SKM-1 treated with dmso at 0.1 percent for 144 hours (cell line): ENCODE measurements at regions not wholly inside any gene's neighbourhood (a gene's known extent, or its start where the extent isn't known, plus 50 kb on each side); places are given as distances from the start of the nearest gene placed in this dataset.
A peak's percentile ranks its signal among the peaks of the same experiment; 100 is the strongest.
"Not testable (repeated sequence)": the region's sequence is repeated elsewhere in the genome, so short reads cannot be mapped to it uniquely, and the experiment has no call there.

Experiments used
- DNase-seq: peaks from one replicate; lab custom pipeline; 2025; ENCODE audit not compliant: unreplicated experiment; lab: John Stamatoyannopoulos, UW

DNA sequence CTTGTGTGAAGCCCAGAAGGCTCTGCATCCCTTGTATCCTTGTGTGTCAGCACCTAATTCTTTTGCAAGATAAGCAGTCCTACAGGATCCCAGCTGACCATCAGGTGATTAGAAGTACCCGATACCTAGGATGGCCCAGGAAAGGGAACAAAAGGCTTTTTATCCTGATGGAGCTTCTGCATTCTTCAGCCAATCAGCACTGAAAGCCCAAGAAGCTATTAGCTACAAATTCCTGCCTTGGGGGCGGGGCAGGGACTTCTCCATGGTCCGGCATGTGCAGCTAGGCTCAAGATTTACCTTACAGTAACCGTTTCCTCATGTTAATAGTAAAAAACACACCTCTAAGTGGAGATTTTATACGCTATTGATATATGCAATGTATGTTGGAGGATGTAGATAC, 264.6 kb upstream of the THUMPD2 start:
- DNase-seq, result no peak

DNA sequence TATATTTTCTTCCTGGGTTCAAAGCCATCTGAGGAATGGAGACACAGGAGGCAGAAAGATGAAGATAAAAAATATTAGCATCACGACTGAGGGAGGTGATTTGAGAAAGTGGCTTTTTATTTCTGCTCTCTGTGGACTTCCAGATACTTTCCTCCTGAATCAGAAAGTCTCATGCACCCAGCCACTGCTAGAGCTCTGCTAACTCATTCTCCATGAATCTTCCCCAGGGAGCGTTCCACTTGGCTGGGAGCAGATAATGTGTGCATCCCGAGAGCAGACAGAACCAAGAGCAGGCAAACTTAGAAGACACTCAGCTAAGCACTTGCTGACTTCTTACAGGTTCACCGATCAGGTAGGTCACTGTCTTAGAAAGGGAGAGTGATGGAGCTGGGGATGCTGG, 264.1 kb upstream of the THUMPD2 start:
- DNase-seq, result no peak

DNA sequence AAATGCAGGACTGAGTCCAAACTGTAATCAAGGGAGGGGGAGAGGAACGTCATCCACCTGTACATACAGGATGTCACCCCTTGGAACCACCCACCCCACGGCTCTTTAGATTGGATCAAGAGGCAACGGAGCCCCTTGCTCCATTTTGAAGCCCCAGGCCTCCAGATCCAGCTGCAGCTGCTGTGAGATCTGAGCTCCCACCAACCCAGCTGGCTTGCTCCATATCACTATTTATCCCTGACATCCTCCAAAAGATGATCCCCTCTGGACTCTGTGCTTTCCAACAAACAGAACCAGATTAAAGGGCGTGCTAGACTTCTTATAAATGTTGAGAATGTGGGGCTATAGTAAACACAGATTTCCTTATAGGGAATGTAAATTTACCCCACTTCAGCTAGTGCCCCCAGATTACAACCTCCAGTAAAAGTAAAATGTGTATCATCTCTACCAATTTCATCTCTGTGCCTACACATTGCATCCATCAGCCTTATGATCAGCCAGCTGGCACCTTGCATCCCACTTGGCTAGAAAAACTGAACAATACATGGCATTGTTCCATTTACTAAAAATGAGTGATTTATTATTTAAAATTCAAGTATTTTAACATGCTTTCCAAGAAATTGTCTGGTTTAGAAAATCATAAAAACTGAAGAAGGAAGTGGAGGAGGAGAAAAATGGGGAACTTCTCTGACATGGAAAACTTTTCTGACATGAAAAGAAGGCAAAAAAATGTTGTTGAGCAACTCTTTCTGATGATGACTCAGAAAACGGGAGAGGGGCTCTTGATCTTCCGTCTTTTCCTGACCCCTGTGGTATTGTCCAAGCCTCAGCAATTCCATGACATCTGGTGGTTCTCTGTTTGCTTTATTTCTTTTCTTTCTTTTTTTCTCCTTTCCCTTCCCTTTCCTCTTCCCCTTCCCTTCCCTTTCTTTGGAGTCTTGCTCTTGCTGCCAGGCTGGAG, 262.6 kb upstream of the THUMPD2 start:
- DNase-seq, result peak; percentile 53

DNA sequence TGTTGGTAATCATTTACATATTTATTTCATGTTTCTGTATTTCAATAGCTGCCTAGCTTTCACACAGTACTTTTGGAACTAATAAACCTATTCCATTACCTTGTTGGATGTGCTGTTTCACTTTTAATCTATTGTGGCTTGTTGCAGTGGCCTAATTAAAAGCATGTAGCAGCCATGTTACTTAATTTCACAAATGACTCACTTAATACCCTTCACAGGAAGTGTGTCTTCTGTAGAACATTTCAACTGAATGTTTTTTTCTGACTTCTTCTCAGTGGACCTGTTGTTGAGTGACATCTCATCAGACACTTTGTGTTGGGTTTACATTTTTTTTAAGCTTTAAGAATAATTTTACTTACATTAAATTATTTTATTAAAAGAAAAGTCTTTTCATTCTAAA, 260.5 kb upstream of the THUMPD2 start:
- DNase-seq, result peak; percentile 32

DNA sequence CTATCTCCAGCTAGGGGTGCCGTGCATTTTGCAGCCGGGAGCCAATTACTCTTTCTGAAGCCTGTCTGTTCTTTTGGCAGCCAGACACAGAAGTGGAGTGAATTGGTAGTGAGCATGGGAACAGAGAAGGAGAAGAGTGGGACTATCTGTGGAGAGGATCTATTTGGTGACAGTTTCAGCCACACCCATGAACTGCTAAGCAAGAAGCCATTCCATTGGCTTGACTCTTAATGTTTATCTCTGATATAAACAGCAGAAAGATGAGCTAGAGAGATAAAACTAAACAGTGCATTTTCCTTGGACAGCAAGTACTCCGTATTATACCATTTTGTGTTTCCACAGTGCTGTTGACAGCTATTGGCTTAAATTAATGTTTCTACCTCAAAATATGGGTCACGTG, 259.6 kb upstream of the THUMPD2 start:
- no peak for DNase-seq

DNA sequence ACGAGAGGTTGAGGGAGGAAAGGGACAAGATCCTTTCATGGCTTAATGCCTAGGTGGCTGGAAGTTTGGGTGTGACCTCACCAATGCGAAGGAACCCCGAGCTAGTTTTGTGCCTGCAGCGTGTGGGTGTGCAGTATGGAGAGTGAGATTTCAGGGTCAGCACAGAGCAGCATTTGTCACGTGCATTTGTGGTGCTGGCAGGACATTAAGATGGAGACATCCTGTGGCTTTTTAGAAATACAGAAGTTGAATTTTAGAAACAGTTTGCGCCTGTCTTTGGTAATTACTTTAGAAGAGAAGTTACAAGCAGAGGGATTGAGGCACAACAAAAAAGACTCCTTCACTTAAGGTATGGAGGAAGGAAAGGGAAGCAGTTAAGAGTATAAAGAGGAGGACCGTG, 258.2 kb upstream of the THUMPD2 start:
- peak; percentile 96 for DNase-seq

DNA sequence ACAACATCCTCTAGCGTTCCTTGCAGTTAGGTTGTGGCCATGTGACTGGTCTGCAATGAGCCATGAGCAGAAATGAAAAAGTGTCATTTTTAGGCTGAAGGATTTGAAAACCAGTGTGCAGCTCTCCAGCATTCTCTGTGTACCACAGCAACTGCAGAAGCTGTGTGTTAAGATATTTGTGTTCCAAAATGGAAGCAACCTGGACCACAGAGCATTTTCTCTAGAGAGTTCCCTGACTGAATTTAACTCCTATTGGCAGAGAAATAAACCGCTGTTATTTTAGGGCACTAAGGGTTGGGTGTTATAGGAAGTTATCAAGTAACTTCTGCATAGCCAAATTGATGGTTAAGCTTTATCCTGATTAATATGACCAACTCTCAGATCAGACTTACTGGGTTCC, 257.2 kb upstream of the THUMPD2 start:
- DNase-seq, result no peak

DNA sequence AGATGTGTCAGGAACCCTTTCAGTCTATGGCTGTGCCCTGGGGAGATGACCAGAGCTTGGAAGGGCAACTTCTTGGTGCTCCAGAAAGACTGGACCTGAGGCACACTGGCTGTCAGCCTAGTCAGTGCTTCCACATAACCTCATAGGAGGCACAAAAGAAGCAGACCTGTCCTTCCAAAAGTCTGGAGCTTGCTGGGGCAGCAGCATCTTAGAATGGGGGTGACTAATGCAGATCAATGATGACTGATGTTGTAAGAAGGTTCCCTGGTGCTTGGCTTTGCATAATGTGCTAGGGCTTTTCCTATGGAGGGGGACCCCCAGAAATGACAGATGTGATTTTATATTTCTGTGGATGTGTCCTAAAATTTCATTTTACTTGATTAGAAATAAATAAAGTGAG, 255.7 kb upstream of the THUMPD2 start:
- DNase-seq, result no peak

DNA sequence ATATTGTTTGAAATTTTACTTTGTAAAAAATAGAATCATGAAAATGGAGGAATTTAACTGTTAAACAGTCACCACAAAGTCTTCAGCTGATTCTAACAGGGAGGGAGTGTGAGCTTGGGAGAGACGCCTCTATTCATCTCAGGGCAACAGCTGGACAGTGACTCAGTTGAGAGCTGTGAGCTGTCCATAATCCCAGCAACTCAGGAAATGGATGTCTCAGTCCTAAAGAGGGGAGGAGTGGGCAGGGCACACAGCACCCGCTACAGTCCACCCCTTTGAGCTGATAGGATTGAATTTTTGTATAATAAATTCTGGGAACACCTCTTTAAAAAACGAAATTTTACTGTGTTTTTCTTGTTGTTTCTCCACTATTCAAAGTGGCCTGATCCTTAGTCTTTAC, 255.1 kb upstream of the THUMPD2 start:
- no peak for DNase-seq

DNA sequence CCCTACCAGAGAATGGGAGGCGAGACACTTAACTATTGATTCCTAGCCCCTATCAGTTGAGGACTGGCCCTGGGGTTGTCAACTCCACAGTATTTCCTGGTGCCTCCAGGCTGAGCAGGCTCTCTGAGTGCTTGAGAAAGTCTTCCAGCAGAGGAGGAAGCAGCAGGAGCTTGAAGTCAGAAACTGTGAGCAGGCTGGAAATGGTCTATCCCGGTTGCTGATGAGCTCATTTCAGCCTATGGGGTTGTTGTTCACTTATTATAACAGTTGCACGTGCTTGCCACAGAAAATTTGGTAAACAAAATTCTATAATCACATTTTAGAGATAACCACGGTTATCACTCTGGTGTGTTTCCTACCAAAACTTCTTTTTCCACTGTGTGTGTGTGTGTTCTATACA, 254.7 kb upstream of the THUMPD2 start:
- DNase-seq, result no peak

DNA sequence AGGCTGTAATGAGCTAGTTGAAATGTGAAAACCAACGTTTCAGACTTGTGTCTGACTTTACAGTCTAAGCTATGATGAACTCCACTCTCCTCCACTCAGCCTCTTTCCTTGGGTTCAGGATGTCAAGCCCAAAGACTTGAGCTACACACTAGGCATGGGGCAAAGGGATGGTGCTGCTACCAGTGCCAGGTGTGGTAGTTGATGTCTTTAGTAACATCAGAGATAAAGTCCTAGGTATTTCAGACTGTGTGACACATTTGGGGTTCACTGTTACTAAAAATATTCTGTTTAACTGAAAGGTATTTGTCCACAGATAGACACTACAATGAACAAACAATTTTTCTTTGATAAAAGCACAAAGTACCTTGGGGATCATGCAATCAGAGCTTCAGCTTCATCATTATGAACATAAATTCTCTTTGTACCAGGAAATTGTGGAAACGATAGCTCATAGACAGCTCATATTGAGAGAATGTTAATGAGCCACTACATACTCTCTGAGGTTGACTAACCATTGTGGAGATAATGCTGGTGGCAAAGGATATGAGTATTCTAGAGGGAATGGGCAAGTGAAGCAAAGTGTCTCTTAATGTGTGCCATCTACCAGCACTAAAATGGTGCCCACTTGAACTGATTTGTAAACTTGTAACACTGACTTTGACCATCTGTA, 253.7 kb upstream of the THUMPD2 start:
- DNase-seq, result no peak

DNA sequence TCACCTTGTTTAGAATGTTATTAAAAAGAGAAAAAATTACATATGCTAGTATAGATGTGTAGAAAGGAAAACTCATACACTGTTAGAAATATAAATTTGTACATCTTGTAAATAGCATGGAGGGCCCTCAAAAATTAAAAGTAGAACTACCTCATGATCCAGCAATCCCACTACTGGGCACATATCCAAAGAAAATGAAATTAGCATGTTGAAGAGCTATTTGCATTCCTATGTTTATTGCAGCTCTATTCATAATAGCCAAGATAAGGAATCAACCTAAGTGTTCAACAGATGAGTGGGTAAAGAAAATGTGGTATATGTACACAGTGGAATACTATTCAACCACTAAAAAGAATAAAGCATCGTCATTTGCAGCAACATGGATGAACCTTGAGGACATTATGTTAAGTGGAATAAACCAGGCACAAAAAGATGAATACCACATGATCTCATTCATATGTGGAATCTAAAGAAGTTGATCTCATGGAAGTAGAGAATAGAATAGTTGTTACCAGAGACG, 251.5 kb upstream of the THUMPD2 start:
- no peak for DNase-seq

DNA sequence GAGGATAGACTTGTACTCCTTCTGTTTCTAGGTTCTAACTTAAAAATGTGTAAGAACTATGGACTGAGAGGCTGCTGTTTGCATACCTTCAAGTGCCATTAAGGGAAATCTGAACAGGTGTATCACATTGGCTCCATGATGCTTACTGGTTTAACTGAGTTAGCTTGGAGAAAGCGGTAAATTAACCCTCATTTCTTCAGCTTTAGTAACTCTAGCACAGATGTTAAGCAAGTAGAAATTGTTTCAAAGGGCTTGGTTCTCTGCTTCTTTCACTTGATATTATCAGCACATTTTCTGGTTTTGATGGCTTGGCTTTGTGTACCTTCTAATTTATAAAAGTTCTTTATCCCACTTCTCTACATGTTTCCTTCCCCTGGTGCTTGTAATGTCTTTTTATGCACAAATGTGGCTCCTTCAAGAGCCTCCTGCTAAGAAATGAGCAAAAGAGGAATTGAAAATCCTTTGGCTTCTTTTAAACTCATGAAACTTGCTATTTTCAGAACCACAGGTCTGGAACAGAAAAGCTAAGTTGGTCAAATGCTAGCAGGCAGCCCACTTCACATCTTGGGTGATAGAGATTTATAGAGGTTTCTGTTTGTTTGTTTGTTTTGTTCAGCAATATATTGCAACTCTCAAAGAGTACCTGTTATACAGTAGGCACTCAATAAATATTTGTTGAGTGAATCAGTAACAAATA, 249.9 kb upstream of the THUMPD2 start:
- peak; percentile 38 for DNase-seq

DNA sequence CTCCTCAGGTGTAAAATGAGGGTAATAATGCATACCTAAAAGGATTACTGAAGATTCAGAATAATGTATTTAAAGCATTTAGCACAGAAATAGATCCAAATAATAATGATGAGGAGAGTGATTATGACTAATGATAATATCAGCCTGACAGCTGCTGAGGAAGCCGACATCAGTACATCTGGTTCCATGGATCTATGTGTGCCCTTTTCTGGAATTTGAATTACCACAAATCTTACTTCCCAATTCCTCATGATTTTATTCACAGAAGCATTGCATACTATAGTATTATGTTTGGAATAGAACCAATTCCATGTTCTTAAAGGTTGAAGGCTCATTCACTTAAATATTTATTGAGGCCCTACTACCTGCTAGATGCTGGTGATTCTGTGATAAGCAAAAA, 248.9 kb upstream of the THUMPD2 start:
- no peak for DNase-seq

DNA sequence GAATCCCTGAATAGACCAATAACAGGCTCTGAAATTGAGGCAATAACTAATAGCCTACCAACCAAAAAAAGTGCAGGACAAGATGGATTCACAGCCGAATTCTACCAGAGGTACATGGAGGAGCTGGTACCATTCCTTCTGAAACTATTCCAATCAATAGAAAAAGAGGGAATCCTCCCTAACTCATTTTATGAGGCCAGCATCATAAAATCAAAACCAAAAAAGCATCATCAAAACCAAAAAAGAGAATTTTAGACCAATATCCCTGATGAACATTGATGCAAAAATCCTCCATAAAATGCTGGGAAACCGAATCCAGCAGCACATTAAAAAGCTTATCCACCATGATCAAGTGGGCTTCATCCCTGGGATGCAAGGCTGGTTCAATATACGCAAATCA, 246.2 kb upstream of the THUMPD2 start:
- not testable (repeated sequence) for DNase-seq

DNA sequence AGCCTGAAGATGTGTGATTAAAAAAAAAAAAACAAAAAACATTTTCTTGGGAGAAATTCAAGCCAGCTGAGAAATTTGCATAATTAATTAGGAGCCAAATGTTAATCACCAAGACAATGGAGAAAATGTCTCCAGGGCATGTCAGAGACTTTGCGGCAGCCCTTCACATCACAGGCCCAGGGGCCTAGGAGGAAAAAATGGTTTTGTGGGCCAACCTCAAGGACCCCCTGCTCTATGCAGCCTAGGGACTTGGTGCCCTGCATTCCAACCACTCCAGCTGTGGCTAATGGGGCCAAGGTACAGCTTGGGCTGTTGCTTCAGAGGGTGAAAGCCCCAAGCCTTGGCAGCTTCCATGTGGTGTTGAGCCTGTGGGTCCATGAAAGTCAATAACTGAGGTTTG, 241.9 kb upstream of the THUMPD2 start:
- no peak for DNase-seq

DNA sequence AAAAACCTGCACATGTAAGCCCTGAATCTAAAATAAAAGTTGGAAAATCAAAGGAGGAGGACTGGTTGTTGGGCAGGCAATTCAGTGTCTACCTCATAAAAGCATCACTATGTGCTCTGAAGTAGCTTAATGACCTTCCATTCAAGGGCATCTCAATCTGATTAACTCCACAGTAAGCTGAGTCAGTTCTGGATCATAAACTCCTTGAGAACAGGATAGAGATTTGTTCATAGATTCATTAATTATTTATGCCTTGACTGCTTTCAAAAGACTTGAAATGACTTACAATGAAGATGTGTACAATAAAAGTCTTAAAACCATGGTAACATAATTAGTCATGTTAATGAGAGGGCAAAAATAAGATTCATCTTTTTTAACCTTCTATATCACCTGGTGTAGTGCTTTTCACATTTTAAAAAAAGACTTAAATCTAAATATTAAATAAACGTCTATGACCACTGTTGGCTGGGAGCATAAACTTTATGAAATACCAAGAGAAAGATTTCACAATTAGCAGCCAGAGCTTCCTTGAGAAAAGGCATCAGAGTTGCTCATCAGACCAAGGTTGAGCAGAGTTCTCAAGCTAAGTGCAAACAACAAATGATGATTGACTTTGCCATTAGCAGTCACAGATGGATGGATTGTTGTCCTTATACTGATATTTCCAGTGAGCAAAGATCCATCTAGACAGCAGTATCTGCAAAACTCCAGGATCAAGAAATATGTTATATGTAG, 237.3 kb upstream of the THUMPD2 start:
- DNase-seq, result no peak

DNA sequence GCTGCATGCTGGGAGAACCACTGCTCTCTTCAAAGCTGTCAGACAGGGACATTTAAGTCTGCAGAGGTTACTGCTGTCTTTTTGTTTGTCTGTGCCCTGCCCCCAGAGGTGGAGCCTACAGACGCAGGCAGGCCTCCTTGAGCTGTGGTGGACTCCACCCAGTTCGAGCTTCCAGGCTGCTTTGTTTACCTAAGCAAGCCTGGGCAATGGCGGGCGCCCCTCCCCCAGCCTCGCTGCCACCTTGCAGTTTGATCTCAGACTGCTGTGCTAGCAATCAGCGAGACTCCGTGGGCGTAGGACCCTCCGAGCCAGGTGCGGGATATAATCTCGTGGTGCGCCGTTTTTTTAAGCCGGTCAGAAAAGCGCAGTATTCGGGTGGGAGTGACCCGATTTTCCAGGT, 234.9 kb upstream of the THUMPD2 start:
- DNase-seq, result not testable (repeated sequence)

DNA sequence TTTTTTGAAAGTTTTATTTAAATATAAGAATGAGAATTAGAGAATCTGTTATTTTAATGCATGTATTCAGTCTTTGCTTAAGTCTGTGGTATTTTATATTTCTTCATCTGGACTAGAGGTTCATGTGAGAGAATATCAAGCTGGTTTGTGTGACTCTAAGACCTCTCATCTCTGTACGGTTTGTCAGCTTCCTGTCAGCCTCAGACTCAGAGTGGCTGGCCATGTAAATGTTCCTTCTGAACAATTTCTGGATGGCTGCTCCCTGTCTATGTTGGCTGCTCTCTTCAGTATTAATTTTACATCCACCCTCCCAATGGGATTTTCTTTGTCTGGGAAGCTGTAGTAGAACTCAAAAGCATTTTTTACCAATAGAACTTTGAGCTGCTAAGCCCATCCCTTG, 225.3 kb upstream of the THUMPD2 start:
- DNase-seq, result no peak

DNA sequence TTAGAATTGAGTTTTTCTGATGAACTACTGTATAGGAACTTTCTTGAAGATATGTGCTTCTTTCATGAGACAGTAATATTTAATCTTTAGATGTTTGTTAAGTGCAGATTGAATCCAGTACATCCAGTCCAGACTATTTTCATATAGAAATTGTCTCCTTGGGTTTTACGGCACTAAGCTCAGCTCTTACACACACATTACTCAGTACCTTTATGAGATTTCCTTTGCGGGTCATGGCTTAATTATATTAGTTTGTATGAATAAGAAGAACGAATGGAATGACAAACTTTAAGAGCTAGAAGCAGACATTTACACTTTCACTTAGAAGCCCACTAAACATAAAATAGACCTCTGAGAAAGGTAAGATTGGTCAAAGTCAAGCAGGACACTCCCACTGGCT, 223.3 kb upstream of the THUMPD2 start:
- DNase-seq, result no peak

DNA sequence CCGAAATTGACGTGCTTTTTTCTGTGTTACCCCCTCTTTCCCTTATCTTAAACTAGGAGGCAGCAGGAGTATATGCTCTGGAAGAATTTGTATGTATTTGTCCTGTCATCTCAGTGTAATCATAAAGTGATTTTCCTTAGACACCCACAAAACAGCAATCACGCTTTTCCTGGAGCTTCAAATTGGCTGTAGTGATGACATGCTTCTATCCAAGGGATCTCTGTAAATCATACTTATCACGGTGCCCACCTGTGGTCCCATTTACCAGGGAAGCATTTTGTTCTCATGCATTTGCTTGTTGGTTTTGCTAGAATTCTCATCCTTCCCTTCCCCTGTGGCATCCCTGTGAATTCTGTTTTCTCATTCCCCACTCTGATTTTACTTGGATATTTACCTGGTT, 220.8 kb upstream of the THUMPD2 start:
- no peak for DNase-seq
